ENCODE measurements at regions not wholly inside any gene's neighbourhood (a gene's known extent, or its start where the extent isn't known, plus 50 kb on each side); places are given as distances from the start of the nearest gene placed in this dataset.

DNA sequence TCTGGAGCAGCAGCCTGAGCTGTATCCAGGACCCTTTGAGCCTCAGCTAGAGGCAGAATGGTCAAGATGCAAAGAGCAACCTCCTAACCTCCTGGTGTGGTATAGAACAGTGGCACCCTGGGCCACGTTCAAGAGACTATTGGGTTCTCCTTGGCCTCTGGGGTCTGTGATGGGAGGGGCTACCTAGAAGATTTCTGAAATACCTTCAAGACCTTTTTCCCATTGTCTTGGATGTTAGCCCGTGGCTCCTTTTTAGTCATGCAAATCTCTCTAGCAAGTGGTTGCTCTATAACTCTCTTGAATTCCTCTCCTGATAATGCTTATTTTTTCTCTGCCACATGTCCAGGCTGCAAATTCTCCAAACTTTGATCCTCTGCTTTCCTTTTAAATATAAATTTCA, 106.3 kb upstream of the SULT1C3 start:
- H3K9me2 ChIP-seq (ENCODE audit: insufficient read depth) = no peaks in the 10 kb centered on the region
- intact Hi-C loops (cut with micrococcal nuclease; ENCODE audit: unreplicated experiment) = no loop called here
- H3K36me3 ChIP-seq (ENCODE audit: low read depth) = no peaks in the 10 kb centered on the region
- no peak overlapping the region for H3K27ac ChIP-seq
- H2AFZ ChIP-seq = no peak overlapping the region
- no peak overlapping the region for H3K4me2 ChIP-seq
- POLR2A ChIA-PET (ENCODE audit: unreplicated experiment) = no interaction called here
- H3K9me3 ChIP-seq (ENCODE audit: insufficient read depth, low read depth) = no peaks in the 10 kb centered on the region
- no peaks in the 10 kb centered on the region for H4K20me1 ChIP-seq (ENCODE audit: insufficient read depth)
- TF ChIP-seq, protein P1, sequence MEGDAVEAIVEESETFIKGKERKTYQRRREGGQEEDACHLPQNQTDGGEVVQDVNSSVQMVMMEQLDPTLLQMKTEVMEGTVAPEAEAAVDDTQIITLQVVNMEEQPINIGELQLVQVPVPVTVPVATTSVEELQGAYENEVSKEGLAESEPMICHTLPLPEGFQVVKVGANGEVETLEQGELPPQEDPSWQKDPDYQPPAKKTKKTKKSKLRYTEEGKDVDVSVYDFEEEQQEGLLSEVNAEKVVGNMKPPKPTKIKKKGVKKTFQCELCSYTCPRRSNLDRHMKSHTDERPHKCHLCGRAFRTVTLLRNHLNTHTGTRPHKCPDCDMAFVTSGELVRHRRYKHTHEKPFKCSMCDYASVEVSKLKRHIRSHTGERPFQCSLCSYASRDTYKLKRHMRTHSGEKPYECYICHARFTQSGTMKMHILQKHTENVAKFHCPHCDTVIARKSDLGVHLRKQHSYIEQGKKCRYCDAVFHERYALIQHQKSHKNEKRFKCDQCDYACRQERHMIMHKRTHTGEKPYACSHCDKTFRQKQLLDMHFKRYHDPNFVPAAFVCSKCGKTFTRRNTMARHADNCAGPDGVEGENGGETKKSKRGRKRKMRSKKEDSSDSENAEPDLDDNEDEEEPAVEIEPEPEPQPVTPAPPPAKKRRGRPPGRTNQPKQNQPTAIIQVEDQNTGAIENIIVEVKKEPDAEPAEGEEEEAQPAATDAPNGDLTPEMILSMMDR (conservative IDR thresholded peaks at IDR 0.05) = no peak
- TF ChIP-seq EZH2 (IDR thresholded peaks at IDR 0.05; ENCODE audit: low read depth) = no peak
- CTCF ChIA-PET = no interaction called here
- no peak for DNase-seq
- no peaks in the 10 kb centered on the region for H3F3A ChIP-seq (ENCODE audit: insufficient read depth, low read depth)
- no peaks in the 10 kb centered on the region for H3K79me2 ChIP-seq (ENCODE audit: low read depth)
- H3K4me1 ChIP-seq (replicated peaks; ENCODE audit: insufficient read depth) = no peaks in the 10 kb centered on the region
- BruUV-seq (replicated peaks) = no TSS peak
- H3K27me3 ChIP-seq (ENCODE audit: insufficient read depth, low read depth) = no peaks in the 10 kb centered on the region
- H3K4me3 ChIP-seq = no peak overlapping the region

DNA sequence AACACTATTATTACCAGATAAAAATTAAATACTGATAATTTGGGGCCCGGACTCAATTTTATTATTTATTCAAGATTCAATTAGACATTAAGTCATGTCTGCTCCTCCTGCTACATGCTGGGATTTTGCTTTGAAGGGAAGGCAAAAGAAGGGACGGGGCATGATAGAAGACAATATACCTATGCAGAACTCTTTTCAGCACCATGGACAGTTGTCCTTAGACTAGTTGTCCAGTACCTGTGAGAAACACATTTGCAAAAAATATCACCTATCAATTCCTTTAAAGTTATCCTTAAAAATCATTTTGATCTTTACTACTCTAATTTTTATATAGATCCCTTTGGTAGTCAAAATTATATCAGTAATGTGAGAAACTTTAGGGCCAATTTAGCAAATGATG, 100.2 kb upstream of the SULT1C3 start:
- Histone ChIP-seq H3K36me3 (ENCODE audit: low read depth) (no peaks in the 10 kb centered on the region), H4K20me1 (ENCODE audit: insufficient read depth) (no peaks in the 10 kb centered on the region), H3K79me2 (ENCODE audit: low read depth) (no peaks in the 10 kb centered on the region), H3K27me3 (ENCODE audit: insufficient read depth, low read depth) (no peaks in the 10 kb centered on the region), H3K4me1 (replicated peaks; ENCODE audit: insufficient read depth) (no peaks in the 10 kb centered on the region), H3K27ac (no peak overlapping the region), H3K4me2 (no peak overlapping the region), H3K4me3 (no peak overlapping the region), H2AFZ (no peak overlapping the region), H3F3A (ENCODE audit: insufficient read depth, low read depth) (no peaks in the 10 kb centered on the region), H3K9me2 (ENCODE audit: insufficient read depth) (no peaks in the 10 kb centered on the region), H3K9me3 (ENCODE audit: insufficient read depth, low read depth) (no peaks in the 10 kb centered on the region)
- no TSS peak for BruUV-seq (replicated peaks)
- intact Hi-C loops (cut with micrococcal nuclease; ENCODE audit: unreplicated experiment) = no loop called here
- POLR2A ChIA-PET (ENCODE audit: unreplicated experiment) = no interaction called here
- DNase-seq = no peak
- no peak for TF ChIP-seq EZH2 (IDR thresholded peaks at IDR 0.05; ENCODE audit: low read depth)
- TF ChIP-seq, protein P1 (conservative IDR thresholded peaks at IDR 0.05) = no peak
- CTCF ChIA-PET = no interaction called here

DNA sequence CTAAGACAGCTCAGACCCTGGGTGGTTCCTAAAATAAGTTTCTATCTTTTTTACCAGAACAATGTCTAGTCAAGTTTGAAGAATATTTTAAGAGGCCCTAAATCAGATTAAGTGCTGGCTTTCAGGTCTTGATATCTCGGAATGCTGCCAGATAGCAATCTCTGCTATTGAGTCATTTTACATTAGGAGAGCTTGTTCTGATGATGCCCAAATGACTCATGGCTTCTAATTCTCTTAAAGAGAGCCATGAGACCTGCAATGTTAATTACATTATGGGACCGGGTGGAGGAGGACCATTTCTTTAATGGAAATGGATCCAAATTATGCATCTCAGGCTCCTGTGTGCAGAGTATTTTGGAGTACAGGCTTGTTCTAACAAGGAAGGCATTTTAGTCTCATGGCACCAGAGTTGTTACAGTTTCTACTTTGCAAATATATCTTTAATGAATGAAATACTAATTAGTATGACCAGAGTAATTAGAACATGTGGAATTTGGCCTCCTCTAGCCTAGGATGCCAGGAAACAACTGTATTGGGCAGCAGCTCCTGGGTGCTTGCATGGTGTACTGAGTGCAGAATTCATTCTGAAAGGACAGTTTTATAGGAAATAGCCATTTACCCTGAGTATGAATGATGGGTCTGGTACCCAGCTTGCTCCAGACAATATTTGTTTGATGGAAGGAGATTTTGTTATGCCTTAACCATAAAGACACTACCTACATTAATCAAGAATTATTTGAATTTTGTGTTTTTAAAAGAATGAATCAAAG, 94.0 kb upstream of the SULT1C3 start:
- H3K9me2 ChIP-seq (ENCODE audit: insufficient read depth) = no peaks in the 10 kb centered on the region
- intact Hi-C loops (cut with micrococcal nuclease; ENCODE audit: unreplicated experiment) = no loop called here

More for the DNA sequence above, 94.0 kb upstream of the SULT1C3 start:
- no peak overlapping the region for H2AFZ ChIP-seq
- BruUV-seq (replicated peaks) = no TSS peak
- H3K27me3 ChIP-seq (ENCODE audit: insufficient read depth, low read depth) = peaks cover 5% of the 10 kb centered on the region; the same call in 1 of the 2 replicates
- H3K9me3 ChIP-seq (ENCODE audit: insufficient read depth, low read depth) = no peaks in the 10 kb centered on the region
- ChIA-PET POLR2A (ENCODE audit: unreplicated experiment) (no interaction called here), CTCF (no interaction called here)
- H3F3A ChIP-seq (ENCODE audit: insufficient read depth, low read depth) = no peaks in the 10 kb centered on the region
- no peak for DNase-seq
- no peak overlapping the region for H3K27ac ChIP-seq
- no peak for TF ChIP-seq EZH2 (IDR thresholded peaks at IDR 0.05; ENCODE audit: low read depth)
- TF ChIP-seq, protein P1 (conservative IDR thresholded peaks at IDR 0.05) = no peak
- H3K4me2 ChIP-seq = no peak overlapping the region
- no peaks in the 10 kb centered on the region for H4K20me1 ChIP-seq (ENCODE audit: insufficient read depth)
- no peaks in the 10 kb centered on the region for H3K36me3 ChIP-seq (ENCODE audit: low read depth)
- H3K4me3 ChIP-seq = no peak overlapping the region
- H3K79me2 ChIP-seq (ENCODE audit: low read depth) = no peaks in the 10 kb centered on the region
- H3K4me1 ChIP-seq (replicated peaks; ENCODE audit: insufficient read depth) = no peaks in the 10 kb centered on the region
